DND-41 (cell line): ENCODE measurements at regions not wholly inside any gene's neighbourhood (a gene's known extent, or its start where the extent isn't known, plus 50 kb on each side); places are given as distances from the start of the nearest gene placed in this dataset.

Experiments used
- EZH2 ChIP-seq: IDR thresholded peaks from 3 replicates; pipeline ENCODE4 v1.6.1; 2012; ENCODE audit warnings: borderline replicate concordance, low read depth, mild to moderate bottlenecking, moderate library complexity, low read length, inconsistent platforms; ENCODE audit not compliant: severe bottlenecking
- TF ChIP-seq, protein P1 (sequence below): IDR thresholded peaks from 2 replicates; pipeline ENCODE4 v1.5.1; 2012; ENCODE audit warnings: borderline replicate concordance, low read length, moderate library complexity, mild to moderate bottlenecking; ENCODE audit not compliant: poor library complexity, severe bottlenecking; ENCODE audit errors: extremely low read depth

DNA sequence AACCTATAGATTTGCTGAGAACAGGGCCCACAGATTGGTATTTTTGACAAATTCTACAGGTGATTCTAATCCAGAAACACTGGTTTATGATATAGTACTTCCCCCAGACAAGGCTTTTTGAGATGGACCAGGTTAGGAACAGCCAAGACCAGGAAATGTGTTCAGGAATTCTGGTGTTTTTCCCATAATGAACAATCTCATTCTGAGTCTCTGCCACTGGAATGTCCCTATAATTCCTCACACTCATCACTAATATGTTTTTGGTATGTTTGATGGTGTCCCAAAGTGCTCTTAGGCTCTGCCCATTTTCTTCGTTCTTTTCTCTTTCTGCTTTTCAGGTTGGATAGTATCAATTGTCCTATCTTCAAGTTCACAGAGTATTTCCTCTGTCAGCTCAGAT is 107.2 kb upstream of the IGFBP3 start:
- TF ChIP-seq, protein P1, sequence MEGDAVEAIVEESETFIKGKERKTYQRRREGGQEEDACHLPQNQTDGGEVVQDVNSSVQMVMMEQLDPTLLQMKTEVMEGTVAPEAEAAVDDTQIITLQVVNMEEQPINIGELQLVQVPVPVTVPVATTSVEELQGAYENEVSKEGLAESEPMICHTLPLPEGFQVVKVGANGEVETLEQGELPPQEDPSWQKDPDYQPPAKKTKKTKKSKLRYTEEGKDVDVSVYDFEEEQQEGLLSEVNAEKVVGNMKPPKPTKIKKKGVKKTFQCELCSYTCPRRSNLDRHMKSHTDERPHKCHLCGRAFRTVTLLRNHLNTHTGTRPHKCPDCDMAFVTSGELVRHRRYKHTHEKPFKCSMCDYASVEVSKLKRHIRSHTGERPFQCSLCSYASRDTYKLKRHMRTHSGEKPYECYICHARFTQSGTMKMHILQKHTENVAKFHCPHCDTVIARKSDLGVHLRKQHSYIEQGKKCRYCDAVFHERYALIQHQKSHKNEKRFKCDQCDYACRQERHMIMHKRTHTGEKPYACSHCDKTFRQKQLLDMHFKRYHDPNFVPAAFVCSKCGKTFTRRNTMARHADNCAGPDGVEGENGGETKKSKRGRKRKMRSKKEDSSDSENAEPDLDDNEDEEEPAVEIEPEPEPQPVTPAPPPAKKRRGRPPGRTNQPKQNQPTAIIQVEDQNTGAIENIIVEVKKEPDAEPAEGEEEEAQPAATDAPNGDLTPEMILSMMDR = no peak
- no peak for TF ChIP-seq EZH2
